HEK293 (cell line): ENCODE measurements at regions not wholly inside any gene's neighbourhood (a gene's known extent, or its start where the extent isn't known, plus 50 kb on each side); places are given as distances from the start of the nearest gene placed in this dataset.

Experiments used
- CTCF ChIA-PET: fragments of 350-600 bp; formaldehyde crosslinking; extraction: SDS; loops from one replicate; lab custom pipeline; 2021; ENCODE audit warnings: antibody characterized with exemption; lab: Yijun Ruan, JAX
- POLR2A ChIA-PET: fragments of 300-600 bp; formaldehyde crosslinking; extraction: SDS; loops from one replicate; lab custom pipeline; 2020; ENCODE audit warnings: antibody characterized with exemption, inconsistent platforms; lab: Yijun Ruan, JAX
- H3K27ac ChIP-seq: fragments of 200-500 bp; sonication (Bioruptor generic); 2 replicates; pipeline ENCODE4 v1.5.1; 2014; ENCODE audit warnings: low read depth, low read length, control low read depth, inconsistent platforms; ENCODE audit errors: extremely low read depth
- H3K36me3 ChIP-seq, 2 experiments: fragments of 200-500 bp in 1 of 2; sonication (Bioruptor generic) in 1 of 2; 1 replicate in 1 of 2; 2 replicates in 1 of 2; pipeline ENCODE4 v1.5.1; 2014 to 2017; ENCODE audit warnings: inconsistent platforms in 2 of 2, low read length in 2 of 2; ENCODE audit not compliant: control insufficient read depth in 2 of 2, insufficient read depth in 1 of 2
- H3K4me1 ChIP-seq: fragments of 200-500 bp; sonication (Bioruptor generic); 2 replicates; pipeline ENCODE4 v1.5.1; 2014; ENCODE audit warnings: mild to moderate bottlenecking, low read length, inconsistent platforms; ENCODE audit not compliant: control insufficient read depth, insufficient read depth
- H3K4me3 ChIP-seq: 2 replicates; pipeline ENCODE4 v1.5.1; 2011; ENCODE audit warnings: low read depth, mild to moderate bottlenecking, control low read depth, low read length, moderate library complexity
- H3K9me3 ChIP-seq: fragments of 200-500 bp; sonication (Bioruptor generic); 2 replicates; pipeline ENCODE4 v1.5.1; 2014; ENCODE audit warnings: low read depth, low read length, inconsistent platforms; ENCODE audit not compliant: control insufficient read depth, insufficient read depth
- AEBP2 ChIP-seq: fragments of 450-650 bp; formaldehyde crosslinking; IDR thresholded peaks from 2 replicates; pipeline ENCODE4 v1.5.1; 2016; ENCODE audit warnings: missing biosample characterization, missing genetic modification characterization, borderline replicate concordance
- FEZF1 ChIP-seq: fragments of 450-650 bp; formaldehyde crosslinking; IDR thresholded peaks from 2 replicates; pipeline ENCODE4 v1.5.1; 2016; ENCODE audit warnings: missing biosample characterization, missing genetic modification characterization
- GLI2 ChIP-seq: fragments of 450-650 bp; formaldehyde crosslinking; IDR thresholded peaks from 2 replicates; pipeline ENCODE4; 2017; ENCODE audit warnings: missing biosample characterization, missing genetic modification characterization, low read depth, borderline replicate concordance
- PRDM6 ChIP-seq: fragments of 450-650 bp; formaldehyde crosslinking; IDR thresholded peaks from 2 replicates; pipeline ENCODE4 v1.5.1; 2017; ENCODE audit warnings: missing biosample characterization, missing genetic modification characterization
- SCRT1 ChIP-seq: fragments of 450-650 bp; formaldehyde crosslinking; IDR thresholded peaks from 2 replicates; pipeline ENCODE4 v1.5.1; 2016; ENCODE audit warnings: missing biosample characterization, missing genetic modification characterization, borderline replicate concordance
- ZBTB26 ChIP-seq: fragments of 450-650 bp; formaldehyde crosslinking; optimal IDR thresholded peaks from 2 replicates; pipeline ENCODE3; 2016; ENCODE audit warnings: missing biosample characterization, mild to moderate bottlenecking, missing genetic modification characterization
- ZIC2 ChIP-seq: fragments of 450-650 bp; formaldehyde crosslinking; IDR thresholded peaks from 2 replicates; pipeline ENCODE4 v1.5.1; 2016; ENCODE audit warnings: missing biosample characterization, missing genetic modification characterization
- ZNF114 ChIP-seq: fragments of 450-650 bp; formaldehyde crosslinking; IDR thresholded peaks from 2 replicates; pipeline ENCODE4 v1.5.0; 2017; ENCODE audit warnings: missing biosample characterization, missing genetic modification characterization
- ZNF121 ChIP-seq: fragments of 450-650 bp; formaldehyde crosslinking; IDR thresholded peaks from 2 replicates; pipeline ENCODE4 v1.5.1; 2016; ENCODE audit warnings: missing biosample characterization, missing genetic modification characterization
- ZNF18 ChIP-seq: fragments of 450-650 bp; formaldehyde crosslinking; IDR thresholded peaks from 2 replicates; pipeline ENCODE4 v1.5.1; 2016; ENCODE audit warnings: missing biosample characterization, missing genetic modification characterization
- ZNF324 ChIP-seq: fragments of 450-650 bp; formaldehyde crosslinking; IDR thresholded peaks from 2 replicates; pipeline ENCODE4 v1.5.1; 2016; ENCODE audit warnings: missing biosample characterization, missing genetic modification characterization
- ZNF335 ChIP-seq: fragments of 450-650 bp; formaldehyde crosslinking; conservative IDR thresholded peaks from 2 replicates; pipeline ENCODE4 v1.5.1; 2016; ENCODE audit warnings: missing biosample characterization, missing genetic modification characterization
- ZNF354C ChIP-seq: fragments of 450-650 bp; formaldehyde crosslinking; IDR thresholded peaks from 2 replicates; pipeline ENCODE4 v1.5.1; 2016; ENCODE audit warnings: missing biosample characterization, missing genetic modification characterization, low read depth, borderline replicate concordance
- ZNF366 ChIP-seq: fragments of 450-650 bp; formaldehyde crosslinking; conservative IDR thresholded peaks from 2 replicates; pipeline ENCODE4 v1.5.1; 2016; ENCODE audit warnings: missing biosample characterization, missing genetic modification characterization
- ZNF391 ChIP-seq: fragments of 450-650 bp; formaldehyde crosslinking; IDR thresholded peaks from 2 replicates; pipeline ENCODE4 v1.5.1; 2016; ENCODE audit warnings: low read depth, missing biosample characterization, missing genetic modification characterization, borderline replicate concordance
- ZNF433 ChIP-seq: fragments of 450-650 bp; formaldehyde crosslinking; IDR thresholded peaks from 2 replicates; pipeline ENCODE4 v1.5.1; 2016; ENCODE audit warnings: missing biosample characterization, missing genetic modification characterization, low read depth
- ZNF510 ChIP-seq: fragments of 450-650 bp; formaldehyde crosslinking; IDR thresholded peaks from 2 replicates; pipeline ENCODE4 v1.5.1; 2018; ENCODE audit warnings: mild to moderate bottlenecking, missing genetic modification characterization, missing biosample characterization; ENCODE audit not compliant: insufficient replicate concordance
- ZNF558 ChIP-seq: fragments of 450-650 bp; formaldehyde crosslinking; IDR thresholded peaks from 2 replicates; pipeline ENCODE4 v1.5.1; 2016; ENCODE audit warnings: missing biosample characterization, missing genetic modification characterization
- ZNF571 ChIP-seq: fragments of 450-650 bp; formaldehyde crosslinking; IDR thresholded peaks from 2 replicates; pipeline ENCODE4 v1.5.0; 2017; ENCODE audit warnings: missing biosample characterization, missing genetic modification characterization
- ZNF600 ChIP-seq: fragments of 450-650 bp; formaldehyde crosslinking; IDR thresholded peaks from 2 replicates; pipeline ENCODE4 v1.5.1; 2016; ENCODE audit warnings: missing biosample characterization, missing genetic modification characterization
- ZNF621 ChIP-seq: fragments of 450-650 bp; formaldehyde crosslinking; IDR thresholded peaks from 2 replicates; pipeline ENCODE4 v1.5.1; 2017; ENCODE audit warnings: missing biosample characterization, missing genetic modification characterization
- ZNF629 ChIP-seq: fragments of 450-650 bp; formaldehyde crosslinking; IDR thresholded peaks from 2 replicates; pipeline ENCODE4 v1.5.1; 2017; ENCODE audit warnings: missing biosample characterization, missing genetic modification characterization
- ZNF837 ChIP-seq: fragments of 450-650 bp; formaldehyde crosslinking; IDR thresholded peaks from 2 replicates; pipeline ENCODE4 v1.5.1; 2016; ENCODE audit warnings: missing biosample characterization, missing genetic modification characterization

- no peak for TF ChIP-seq ZNF571 (tag by site-specific recombination)
These were observed 172.8 kb upstream of the CXCL12 start (continued) for GRCh38 chr10:44557596-44558191.

GRCh38 chr10:44558521-44558920 lies 173.6 kb upstream of the CXCL12 start:
- no peak overlapping the region for H3K4me3 ChIP-seq
- no peak for TF ChIP-seq ZNF629 (tag by site-specific recombination)
- no peak for TF ChIP-seq ZNF354C
- TF ChIP-seq ZNF621 (tag by site-specific recombination) = no peak
- TF ChIP-seq GLI2 (tag by site-specific recombination) = no peak
- TF ChIP-seq ZNF121 = no peak
- TF ChIP-seq PRDM6 (tag by site-specific recombination) = no peak
- H3K27ac ChIP-seq = no peak overlapping the region
- no peaks in the 10 kb centered on the region for H3K4me1 ChIP-seq
- no peaks in the 10 kb centered on the region for H3K36me3 ChIP-seq
- ChIA-PET CTCF (no interaction called here), POLR2A (no interaction called here)
- H3K9me3 ChIP-seq = no peaks in the 10 kb centered on the region

- no peak overlapping the region for H3K4me3 ChIP-seq
- TF ChIP-seq ZNF837 (tag by site-specific recombination) (no peak), ZNF510 (tag by site-specific recombination) (no peak), ZNF558 (no peak), AEBP2 (tag by site-specific recombination) (no peak), SCRT1 (tag by site-specific recombination) (no peak), ZBTB26 (no peak), ZNF600 (no peak), ZNF335 (tag by site-specific recombination) (no peak), ZNF114 (no peak), ZIC2 (tag by site-specific recombination) (no peak), ZNF366 (tag by site-specific recombination) (no peak), FEZF1 (tag by site-specific recombination) (no peak), ZNF324 (no peak), ZNF433 (tag by site-specific recombination) (no peak), ZNF391 (tag by site-specific recombination) (no peak), ZNF18 (tag by site-specific recombination) (no peak)
- TF ChIP-seq, all 188 proteins: peak for 0
- no peak overlapping the region for H3K27ac ChIP-seq
- no peaks in the 10 kb centered on the region for H3K36me3 ChIP-seq
- no peaks in the 10 kb centered on the region for H3K4me1 ChIP-seq
- CTCF ChIA-PET = interaction anchor here (1.1 kb wide), 1 partner anchor 11 kb away, joined by 4 read pairs; no protein-coding TSS in a partner anchor
- POLR2A ChIA-PET = no interaction called here
- no peaks in the 10 kb centered on the region for H3K9me3 ChIP-seq
These were observed 179.5 kb upstream of the CXCL12 start for GRCh38 chr10:44564361-44564760.
